HG03378 (cell line): ENCODE measurements at regions not wholly inside any gene's neighbourhood (a gene's known extent, or its start where the extent isn't known, plus 50 kb on each side); places are given as distances from the start of the nearest gene placed in this dataset.

Experiments
- ATAC-seq: cut with Tn5 transposase; IDR thresholded peaks from one replicate; pipeline ENCODE4 v1.9.1; 2021; ENCODE audit warnings: mild to moderate bottlenecking, moderate library complexity; ENCODE audit not compliant: unreplicated experiment

GRCh38 chr2:19725392-19725791, 176.4 kb downstream of the TTC32 start:
- ATAC-seq = no peak

- ATAC-seq = no peak
Measured at GRCh38 chr2:19723021-19723420, 178.8 kb downstream of the TTC32 start.

- no peak for ATAC-seq
Measured at GRCh38 chr2:19722531-19722971, 179.2 kb downstream of the TTC32 start.

GRCh38 chr2:19720306-19720705, 181.5 kb downstream of the TTC32 start:
- no peak for ATAC-seq

- no peak for ATAC-seq
Measured at GRCh38 chr2:19719540-19719939, 182.2 kb downstream of the TTC32 start.

- ATAC-seq = no peak
Measured at GRCh38 chr2:19717446-19717845, 184.3 kb downstream of the TTC32 start.

GRCh38 chr2:19714926-19715325, 186.9 kb downstream of the TTC32 start:
- ATAC-seq = no peak

- no peak for ATAC-seq
Measured at GRCh38 chr2:19712850-19713249, 188.9 kb downstream of the TTC32 start.

- ATAC-seq = no peak
Measured at GRCh38 chr2:19711470-19712372, 190.1 kb downstream of the TTC32 start.

GRCh38 chr2:19710230-19710629, 191.6 kb downstream of the TTC32 start:
- ATAC-seq = no peak

- no peak for ATAC-seq
Measured at GRCh38 chr2:19709553-19709952, 192.2 kb downstream of the TTC32 start.

GRCh38 chr2:19708776-19709175, 193.0 kb downstream of the TTC32 start:
- ATAC-seq = no peak

GRCh38 chr2:19706332-19706731, 195.5 kb downstream of the TTC32 start:
- ATAC-seq = no peak

- ATAC-seq = no peak
Measured at GRCh38 chr2:19702267-19702666, 199.5 kb downstream of the TTC32 start.

GRCh38 chr2:19700861-19701585, 200.8 kb downstream of the TTC32 start:
- ATAC-seq = no peak

- no peak for ATAC-seq
Measured at GRCh38 chr2:19697131-19697530, 204.7 kb downstream of the TTC32 start.

GRCh38 chr2:19695706-19696105, 206.1 kb downstream of the TTC32 start:
- ATAC-seq = no peak

GRCh38 chr2:19691892-19692291, 209.9 kb downstream of the TTC32 start:
- ATAC-seq = no peak

GRCh38 chr2:19690429-19690828, 211.4 kb downstream of the TTC32 start:
- ATAC-seq = no peak

GRCh38 chr2:19689646-19690168, 212.1 kb downstream of the TTC32 start:
- ATAC-seq = no peak

- no peak for ATAC-seq
Measured at GRCh38 chr2:19688059-19688458, 213.7 kb downstream of the TTC32 start.
